Activated CD8-positive, alpha-beta memory T cell treated with anti-CD3 and anti-CD28 coated beads, Interleukin-2, amount 10 ng/mL, durations not matched to agents 7 days and 5 days (primary cell): ENCODE measurements at regions not wholly inside any gene's neighbourhood (a gene's known extent, or its start where the extent isn't known, plus 50 kb on each side); places are given as distances from the start of the nearest gene placed in this dataset.

ENCODE experiments used
- ATAC-seq: fragments of 150-1000 bp; cut with Tn5 transposase; one replicate; pipeline ENCODE4 v1.10.0; 2021; ENCODE audit warnings: moderate library complexity
- CTCF ChIA-PET: fragments of 350-600 bp; sonication (Branson Sonifier 250); formaldehyde crosslinking; loops from one replicate; lab custom pipeline; 2021; ENCODE audit warnings: antibody characterized with exemption; lab: Charles Lee
- DNase-seq: peaks from one replicate; pipeline ENCODE4 v3.0.0-alpha.2; 2020
- H3K27ac Mint-ChIP-seq: one replicate; pipeline ENCODE4 v1.8.0; 2021; ENCODE audit warnings: mild to moderate bottlenecking, mixed read lengths
- H3K27me3 Mint-ChIP-seq: one replicate; pipeline ENCODE4 v1.8.0; 2021; ENCODE audit warnings: mixed read lengths
- H3K36me3 Mint-ChIP-seq: one replicate; pipeline ENCODE4 v1.8.0; 2021; ENCODE audit warnings: mild to moderate bottlenecking, mixed read lengths
- H3K4me1 Mint-ChIP-seq: one replicate; pipeline ENCODE4 v1.8.0; 2021; ENCODE audit warnings: mixed read lengths
- H3K4me3 Mint-ChIP-seq: one replicate; pipeline ENCODE4 v1.8.0; 2021; ENCODE audit warnings: mild to moderate bottlenecking, moderate library complexity, mixed read lengths
- H3K9me3 Mint-ChIP-seq: one replicate; pipeline ENCODE4 v1.8.0; 2022; ENCODE audit warnings: low read depth, mixed read lengths

DNA sequence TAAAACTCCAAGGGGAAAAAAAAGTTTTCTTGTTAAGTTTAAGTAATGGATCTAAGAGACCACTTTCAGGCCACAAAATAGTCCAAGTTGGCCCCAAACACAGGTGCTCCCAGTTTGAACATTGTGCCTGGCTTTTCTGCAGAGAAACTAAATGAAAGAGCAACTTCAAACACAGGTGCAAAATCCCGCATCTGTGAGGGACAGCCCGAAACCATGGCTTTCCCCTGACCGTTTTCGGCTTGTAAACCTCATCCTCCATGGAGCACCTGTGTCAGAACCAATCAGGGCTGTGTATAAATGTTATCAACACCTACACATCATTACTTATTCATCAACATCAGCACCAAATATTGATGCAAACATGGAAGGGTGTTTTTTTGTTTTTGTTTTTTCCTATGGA, 126.8 kb upstream of the OBI1 start:
- Mint-ChIP-seq H3K4me3 (no peak overlapping the region), H3K36me3 (no peaks in the 10 kb centered on the region), H3K27me3 (peaks cover 27% of the 10 kb centered on the region), H3K27ac (no peak overlapping the region), H3K4me1 (peaks cover 2% of the 10 kb centered on the region), H3K9me3 (no peaks in the 10 kb centered on the region)
- DNase-seq (no peak), ATAC-seq (no peak)
- CTCF ChIA-PET, result no interaction called here

GRCh38 chr13:78784014-78784750, 125.2 kb upstream of the OBI1 start:
- DNase-seq, result no peak
- CTCF ChIA-PET, result no interaction called here

GRCh38 chr13:78780708-78781107, 121.8 kb upstream of the OBI1 start:
- H3K27ac Mint-ChIP-seq, result no peak overlapping the region
- ATAC-seq, result no peak

More at GRCh38 chr13:78784014-78784750, 125.2 kb upstream of the OBI1 start:
- Mint-ChIP-seq H3K27ac (no peak overlapping the region), H3K36me3 (no peaks in the 10 kb centered on the region), H3K27me3 (peaks cover 32% of the 10 kb centered on the region), H3K4me3 (no peak overlapping the region), H3K4me1 (peaks cover 2% of the 10 kb centered on the region), H3K9me3 (no peaks in the 10 kb centered on the region)
- ATAC-seq, result no peak

GRCh38 chr13:78779608-78780007, 120.7 kb upstream of the OBI1 start:
- Mint-ChIP-seq H3K9me3 (no peaks in the 10 kb centered on the region), H3K4me3 (no peak overlapping the region), H3K27ac (no peak overlapping the region), H3K27me3 (peaks cover 25% of the 10 kb centered on the region), H3K36me3 (no peaks in the 10 kb centered on the region), H3K4me1 (no peaks in the 10 kb centered on the region)
- CTCF ChIA-PET, result no interaction called here
- no peak for DNase-seq
- no peak for ATAC-seq

More at GRCh38 chr13:78780708-78781107, 121.8 kb upstream of the OBI1 start:
- H3K9me3 Mint-ChIP-seq, result no peaks in the 10 kb centered on the region
- peaks cover 24% of the 10 kb centered on the region for H3K27me3 Mint-ChIP-seq
- DNase-seq, result no peak
- CTCF ChIA-PET, result no interaction called here
- H3K4me1 Mint-ChIP-seq, result no peaks in the 10 kb centered on the region
- H3K36me3 Mint-ChIP-seq, result no peaks in the 10 kb centered on the region
- H3K4me3 Mint-ChIP-seq, result no peak overlapping the region

DNA sequence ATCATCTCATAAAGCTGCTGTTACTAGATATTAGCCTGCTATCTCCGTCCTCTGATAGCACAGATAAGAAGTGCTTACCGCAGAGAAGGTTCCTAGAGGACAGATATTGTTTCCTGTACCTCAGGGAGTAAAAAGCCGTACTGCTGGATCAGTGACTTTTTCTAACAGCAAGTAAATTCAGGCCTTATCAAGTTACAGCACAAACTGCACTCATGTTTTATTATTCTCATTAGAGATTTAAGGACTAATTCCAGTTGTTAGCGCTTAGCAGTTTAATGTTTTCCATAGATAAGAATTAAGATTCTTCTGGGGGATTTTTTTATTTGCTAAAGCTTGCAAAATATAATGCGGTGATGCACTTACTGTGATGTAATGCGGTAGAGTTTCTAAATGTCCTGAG, 119.0 kb upstream of the OBI1 start:
- Mint-ChIP-seq H3K36me3 (no peaks in the 10 kb centered on the region), H3K27ac (no peak overlapping the region), H3K27me3 (peaks cover 26% of the 10 kb centered on the region), H3K4me1 (no peaks in the 10 kb centered on the region), H3K9me3 (no peaks in the 10 kb centered on the region), H3K4me3 (no peak overlapping the region)
- DNase-seq (no peak), ATAC-seq (no peak)
- CTCF ChIA-PET, result no interaction called here

GRCh38 chr13:78777396-78777795, 118.4 kb upstream of the OBI1 start:
- Mint-ChIP-seq H3K27ac (no peak overlapping the region), H3K36me3 (no peaks in the 10 kb centered on the region), H3K4me1 (no peaks in the 10 kb centered on the region), H3K27me3 (peaks cover 23% of the 10 kb centered on the region), H3K4me3 (no peak overlapping the region), H3K9me3 (no peaks in the 10 kb centered on the region)
- DNase-seq, result no peak
- no peak for ATAC-seq
- CTCF ChIA-PET, result no interaction called here

DNA sequence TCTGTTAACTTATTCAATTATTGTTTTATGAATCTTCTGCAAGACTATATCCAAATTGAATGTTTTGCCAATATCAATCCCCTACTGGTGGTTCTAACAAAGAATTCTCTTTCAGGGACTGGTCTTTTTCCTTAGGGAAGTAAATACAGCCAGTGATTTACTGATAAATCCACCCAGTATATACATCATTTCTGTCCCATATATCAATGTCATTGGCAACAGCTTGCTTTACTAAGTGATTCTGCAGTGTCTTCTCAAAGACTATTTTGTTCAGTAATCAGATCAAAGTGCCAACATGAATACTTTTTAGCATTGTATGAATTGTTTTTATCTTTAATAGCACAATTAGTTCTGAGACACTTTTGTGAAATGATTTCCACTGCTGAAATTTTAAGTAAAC, 114.0 kb upstream of the OBI1 start:
- Mint-ChIP-seq H3K27ac (no peak overlapping the region), H3K9me3 (no peaks in the 10 kb centered on the region), H3K4me1 (no peaks in the 10 kb centered on the region), H3K4me3 (no peak overlapping the region), H3K36me3 (no peaks in the 10 kb centered on the region), H3K27me3 (peaks cover 14% of the 10 kb centered on the region)
- DNase-seq (no peak), ATAC-seq (no peak)
- CTCF ChIA-PET, result no interaction called here

DNA sequence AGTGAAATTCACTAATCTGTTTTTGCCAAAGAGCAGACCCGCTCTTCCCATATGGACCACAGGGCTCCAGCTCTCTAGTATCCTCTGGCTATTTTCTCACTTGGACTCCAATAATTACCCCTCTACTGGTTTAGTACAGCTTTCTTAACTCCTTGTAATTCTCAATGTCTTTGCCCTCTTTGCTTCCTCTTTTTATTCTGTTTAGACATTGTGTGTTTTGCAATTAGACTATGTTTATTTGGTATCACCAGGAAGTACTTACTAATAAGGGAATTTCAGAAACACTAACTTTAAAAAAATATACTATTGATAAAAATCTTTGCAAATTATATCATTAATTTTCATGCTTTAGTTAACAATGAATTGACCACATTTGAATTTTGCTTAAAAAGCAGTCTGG, 111.6 kb upstream of the OBI1 start:
- ATAC-seq, result no peak
- peaks cover 10% of the 10 kb centered on the region for H3K27me3 Mint-ChIP-seq
- no peaks in the 10 kb centered on the region for H3K36me3 Mint-ChIP-seq
- H3K9me3 Mint-ChIP-seq, result no peaks in the 10 kb centered on the region
- DNase-seq, result no peak
- no peak overlapping the region for H3K27ac Mint-ChIP-seq
- CTCF ChIA-PET, result no interaction called here
- H3K4me3 Mint-ChIP-seq, result no peak overlapping the region
- no peaks in the 10 kb centered on the region for H3K4me1 Mint-ChIP-seq

DNA sequence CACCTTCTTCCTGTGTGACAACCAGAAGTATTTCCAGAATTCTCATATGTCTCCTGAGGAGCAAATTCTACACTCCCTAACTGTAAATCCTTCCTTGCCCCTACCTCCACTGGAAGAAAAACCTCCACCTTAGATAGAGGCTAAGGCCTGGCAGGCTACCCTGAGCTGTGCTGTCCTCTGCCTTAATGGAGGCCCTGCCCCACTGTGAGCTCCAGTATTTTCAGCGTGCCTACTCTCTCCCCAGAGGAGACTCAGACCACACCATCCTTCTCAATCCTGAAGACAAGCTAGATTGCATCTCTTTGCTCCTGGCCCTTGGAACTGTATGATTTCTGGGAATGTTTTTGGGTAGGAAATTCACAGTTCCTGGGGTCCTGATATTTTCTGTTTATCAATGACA, 110.0 kb upstream of the OBI1 start:
- H3K27ac Mint-ChIP-seq, result no peak overlapping the region
- ATAC-seq (no peak), DNase-seq (no peak)
- CTCF ChIA-PET, result no interaction called here
- H3K9me3 Mint-ChIP-seq, result no peaks in the 10 kb centered on the region
- no peaks in the 10 kb centered on the region for H3K36me3 Mint-ChIP-seq
- peaks cover 2% of the 10 kb centered on the region for H3K27me3 Mint-ChIP-seq
- no peaks in the 10 kb centered on the region for H3K4me1 Mint-ChIP-seq
- H3K4me3 Mint-ChIP-seq, result no peak overlapping the region

DNA sequence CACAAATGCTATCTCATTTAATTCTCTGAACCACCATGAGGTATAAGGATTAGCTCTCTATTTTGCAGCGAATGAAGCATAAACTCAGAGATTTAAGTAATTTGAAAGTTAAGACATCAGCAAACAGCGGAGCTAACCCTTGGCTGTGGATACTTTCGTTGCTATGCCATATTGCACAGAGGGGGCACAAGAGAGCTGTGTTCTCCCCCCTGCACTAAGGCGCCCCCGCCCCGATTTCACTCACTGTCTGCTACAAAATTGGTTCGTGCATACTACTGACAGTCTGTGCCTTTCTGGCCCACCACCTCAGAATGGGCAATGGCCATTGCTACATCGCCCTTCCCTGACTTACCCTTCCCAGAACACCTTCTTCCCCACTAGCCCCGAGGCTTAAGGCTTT, 105.7 kb upstream of the OBI1 start:
- H3K36me3 Mint-ChIP-seq, result no peaks in the 10 kb centered on the region
- no peaks in the 10 kb centered on the region for H3K4me1 Mint-ChIP-seq
- no peak for DNase-seq
- H3K27ac Mint-ChIP-seq, result no peak overlapping the region
- peaks cover 5% of the 10 kb centered on the region for H3K27me3 Mint-ChIP-seq
- no peak overlapping the region for H3K4me3 Mint-ChIP-seq
- H3K9me3 Mint-ChIP-seq, result no peaks in the 10 kb centered on the region
- ATAC-seq, result no peak
- CTCF ChIA-PET, result no interaction called here

GRCh38 chr13:78762825-78763224, 103.9 kb upstream of the OBI1 start:
- DNase-seq (no peak), ATAC-seq (no peak)
- CTCF ChIA-PET, result no interaction called here
- Mint-ChIP-seq H3K9me3 (no peaks in the 10 kb centered on the region), H3K4me1 (no peaks in the 10 kb centered on the region), H3K36me3 (no peaks in the 10 kb centered on the region), H3K27me3 (peaks cover 5% of the 10 kb centered on the region), H3K4me3 (no peak overlapping the region), H3K27ac (no peak overlapping the region)

DNA sequence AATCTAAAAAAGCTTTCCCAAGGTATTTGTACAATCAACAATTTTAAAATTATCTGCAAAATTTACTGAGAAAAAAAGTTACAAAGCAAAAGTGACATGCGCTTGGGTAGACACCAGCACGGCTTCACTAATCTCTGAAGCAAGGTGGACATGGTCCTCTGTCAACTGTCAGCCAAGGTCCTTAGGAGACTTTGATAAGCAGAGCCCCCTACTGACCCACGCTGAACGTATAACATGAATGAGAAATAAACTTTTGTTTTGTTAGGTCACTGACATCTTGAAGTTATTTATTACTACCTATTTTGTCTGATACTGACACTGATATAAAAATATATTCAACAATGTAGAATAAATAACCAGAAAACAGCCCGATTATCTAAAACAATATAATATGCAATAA, 100.7 kb upstream of the OBI1 start:
- H3K4me3 Mint-ChIP-seq, result no peak overlapping the region
- CTCF ChIA-PET, result interaction anchor here (0.6 to 0.8 kb wide), 2 partner anchors 567 to 840 kb away, joined by 3 read pairs; no protein-coding TSS in a partner anchor
- no peaks in the 10 kb centered on the region for H3K36me3 Mint-ChIP-seq
- DNase-seq (no peak), ATAC-seq (no peak)
- H3K4me1 Mint-ChIP-seq, result no peaks in the 10 kb centered on the region
- H3K27me3 Mint-ChIP-seq, result peaks cover 6% of the 10 kb centered on the region
- no peaks in the 10 kb centered on the region for H3K9me3 Mint-ChIP-seq
- H3K27ac Mint-ChIP-seq, result no peak overlapping the region

- CTCF ChIA-PET, result no interaction called here
- DNase-seq (no peak), ATAC-seq (no peak)
- H3K36me3 Mint-ChIP-seq, result no peaks in the 10 kb centered on the region
- no peak overlapping the region for H3K27ac Mint-ChIP-seq
- H3K9me3 Mint-ChIP-seq, result no peaks in the 10 kb centered on the region
- H3K27me3 Mint-ChIP-seq, result peaks cover 9% of the 10 kb centered on the region
- H3K4me1 Mint-ChIP-seq, result no peaks in the 10 kb centered on the region
- H3K4me3 Mint-ChIP-seq, result no peak overlapping the region
Measured at GRCh38 chr13:78758549-78758948, 99.6 kb upstream of the OBI1 start.

GRCh38 chr13:78753435-78753834, 94.5 kb upstream of the OBI1 start:
- Mint-ChIP-seq H3K4me3 (no peak overlapping the region), H3K36me3 (no peaks in the 10 kb centered on the region), H3K27me3 (peaks cover 11% of the 10 kb centered on the region), H3K4me1 (no peaks in the 10 kb centered on the region), H3K9me3 (no peaks in the 10 kb centered on the region), H3K27ac (no peak overlapping the region)
- no peak for DNase-seq
- ATAC-seq, result no peak
- CTCF ChIA-PET, result no interaction called here
